Spleen (tissue), 11 donors: ENCODE measurements at regions not wholly inside any gene's neighbourhood (a gene's known extent, or its start where the extent isn't known, plus 50 kb on each side); places are given as distances from the start of the nearest gene placed in this dataset.

ENCODE experiments used
- DNase-seq: peaks from one replicate; pipeline ENCODE4 v3.0.0-alpha.2; 2020
- H3K27ac ChIP-seq, 8 donors: fragments of 200-600 bp; sonication (generic) in 7 of 8; 1 replicate in 4 of 8; 2 replicates in 4 of 8; pipeline versions ENCODE4 v1.5.0 to v1.8.0; 2016 to 2021; ENCODE audit warnings: inconsistent platforms in 4 of 8, mild to moderate bottlenecking in 4 of 8, moderate library complexity in 1 of 8
- H3K27me3 ChIP-seq, 7 donors: fragments of 200-600 bp; sonication (generic) in 6 of 7; replicated peaks in 1 of 7; 1 replicate in 4 of 7; 2 replicates in 3 of 7; pipeline versions ENCODE4 v1.5.0 to v1.8.0; 2016 to 2021; ENCODE audit warnings: inconsistent platforms in 3 of 7, mild to moderate bottlenecking in 1 of 7
- H3K36me3 ChIP-seq, 6 donors: fragments of 200-600 bp; sonication (generic) in 5 of 6; 1 replicate in 4 of 6; 2 replicates in 2 of 6; pipeline versions ENCODE4 v1.5.0 to v1.8.0; 2016 to 2021; ENCODE audit warnings: inconsistent platforms in 2 of 6
- H3K4me1 ChIP-seq, 6 donors: fragments of 200-600 bp; sonication (generic) in 5 of 6; 1 replicate in 3 of 6; 2 replicates in 3 of 6; pipeline versions ENCODE4 v1.5.0 to v1.8.0; 2016 to 2021; ENCODE audit warnings: inconsistent platforms in 3 of 6
- H3K4me3 ChIP-seq, 8 donors: fragments of 200-600 bp; sonication (generic) in 7 of 8; 1 replicate in 4 of 8; 2 replicates in 4 of 8; pipeline versions ENCODE4 v1.5.0 to v1.8.0; 2016 to 2021; ENCODE audit warnings: inconsistent platforms in 4 of 8, mild to moderate bottlenecking in 4 of 8, moderate library complexity in 2 of 8
- H3K9me3 ChIP-seq, 8 donors: fragments of 200-600 bp; sonication (generic) in 7 of 8; 1 replicate in 4 of 8; 2 replicates in 4 of 8; pipeline versions ENCODE4 v1.5.0 to v1.8.0; 2016 to 2021; ENCODE audit warnings: inconsistent platforms in 4 of 8
- POLR2A ChIP-seq, 3 donors: fragments of 450-650 bp; IDR thresholded peaks; one replicate each; pipeline ENCODE4 v1.5.1; 2017; ENCODE audit warnings: antibody characterized with exemption in 3 of 3, mild to moderate bottlenecking in 1 of 3
- POLR2AphosphoS5 ChIP-seq, 3 donors: sonication (generic); formaldehyde crosslinking; IDR thresholded peaks; one replicate each; pipeline ENCODE4 v1.5.1; 2017; ENCODE audit warnings: antibody characterized with exemption in 3 of 3
- WGBS, 5 donors: extraction: QIAGEN DNeasy Blood & Tissue Kit in 3 of 5; methylation state at CpG; one replicate each; pipeline versions ENCODE4 v1.1.5 to v1.1.7; 2013 to 2018; 5-methylcytosine and 5-hydroxymethylcytosine counted together
- intact Hi-C: fragments of 100-400 bp; cut with DNase I; formaldehyde crosslinking; loops from one replicate; pipeline ENCODE4 v1.15.0; 2023; ENCODE audit warnings: low total_unique reads
- TF ChIP-seq, protein P1 (sequence below), 11 experiments: fragments of 200-600 bp in 7 of 11; fragments of 450-650 bp in 4 of 11; sonication (generic) in 4 of 11; IDR thresholded peaks in 8 of 11; conservative IDR thresholded peaks in 3 of 11; 1 replicate in 7 of 11; 2 replicates in 4 of 11; pipeline versions ENCODE4 v1.4.0 to v1.8.0; 2016 to 2021; ENCODE audit warnings: antibody characterized with exemption in 11 of 11, inconsistent platforms in 4 of 11, mild to moderate bottlenecking in 1 of 11
- donor health status: healthy with polysubstance abuse.
- donor health status: DM: no; HTN: no; CAD: no; lungs with moderate emphysema.
- donor health status: DM: no; HTN: no; CAD: no.
- donor health status: Bipolar disorder and iron deficiency.
- donor health status: healthy.
- donor health status: DM: no; HTN: no; CAD: no.
- donor health status: DM: yes; HTN: yes; CAD: no.

DNA sequence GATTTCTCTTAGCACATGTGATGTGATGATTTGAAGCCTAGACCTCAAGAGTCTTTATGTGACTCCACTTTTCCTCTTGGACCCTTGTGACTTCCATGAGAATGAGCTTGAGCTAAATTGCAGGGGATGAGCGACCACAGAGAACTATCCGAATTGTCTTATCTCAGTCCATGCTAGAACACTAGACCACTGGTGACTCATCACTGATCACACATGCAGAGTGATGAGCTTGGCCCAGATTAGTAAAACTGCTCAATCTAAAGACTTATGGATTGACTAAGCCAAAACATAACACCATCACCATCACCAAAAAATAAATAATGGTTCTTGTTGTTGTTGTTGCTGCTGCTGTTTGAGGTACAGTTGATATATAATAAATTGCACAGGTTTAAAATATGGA is 114.1 kb upstream of the CFAP20DC start:
- Histone ChIP-seq H3K9me3 (no peaks in the 10 kb centered on the region), H3K36me3 (no peaks in the 10 kb centered on the region), H3K27ac (no peak overlapping the region), H3K4me3 (no peak overlapping the region), H3K27me3 (no peaks in the 10 kb centered on the region), H3K4me1 (no peaks in the 10 kb centered on the region)
- no peak for DNase-seq
- WGBS, 5 donors, result 76 to 100% (median 87%) methylated on average over 2 of the region's 2 CpGs
- TF ChIP-seq POLR2AphosphoS5 (IDR thresholded peaks at IDR 0.05) (no peak), POLR2A (IDR thresholded peaks at IDR 0.05) (no peak)
- TF ChIP-seq, protein P1, sequence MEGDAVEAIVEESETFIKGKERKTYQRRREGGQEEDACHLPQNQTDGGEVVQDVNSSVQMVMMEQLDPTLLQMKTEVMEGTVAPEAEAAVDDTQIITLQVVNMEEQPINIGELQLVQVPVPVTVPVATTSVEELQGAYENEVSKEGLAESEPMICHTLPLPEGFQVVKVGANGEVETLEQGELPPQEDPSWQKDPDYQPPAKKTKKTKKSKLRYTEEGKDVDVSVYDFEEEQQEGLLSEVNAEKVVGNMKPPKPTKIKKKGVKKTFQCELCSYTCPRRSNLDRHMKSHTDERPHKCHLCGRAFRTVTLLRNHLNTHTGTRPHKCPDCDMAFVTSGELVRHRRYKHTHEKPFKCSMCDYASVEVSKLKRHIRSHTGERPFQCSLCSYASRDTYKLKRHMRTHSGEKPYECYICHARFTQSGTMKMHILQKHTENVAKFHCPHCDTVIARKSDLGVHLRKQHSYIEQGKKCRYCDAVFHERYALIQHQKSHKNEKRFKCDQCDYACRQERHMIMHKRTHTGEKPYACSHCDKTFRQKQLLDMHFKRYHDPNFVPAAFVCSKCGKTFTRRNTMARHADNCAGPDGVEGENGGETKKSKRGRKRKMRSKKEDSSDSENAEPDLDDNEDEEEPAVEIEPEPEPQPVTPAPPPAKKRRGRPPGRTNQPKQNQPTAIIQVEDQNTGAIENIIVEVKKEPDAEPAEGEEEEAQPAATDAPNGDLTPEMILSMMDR (IDR thresholded peaks at IDR 0.05 in 8 of 11, conservative IDR thresholded peaks at IDR 0.05 in 3 of 11), result no peak
- intact Hi-C loops, result no loop called here

DNA sequence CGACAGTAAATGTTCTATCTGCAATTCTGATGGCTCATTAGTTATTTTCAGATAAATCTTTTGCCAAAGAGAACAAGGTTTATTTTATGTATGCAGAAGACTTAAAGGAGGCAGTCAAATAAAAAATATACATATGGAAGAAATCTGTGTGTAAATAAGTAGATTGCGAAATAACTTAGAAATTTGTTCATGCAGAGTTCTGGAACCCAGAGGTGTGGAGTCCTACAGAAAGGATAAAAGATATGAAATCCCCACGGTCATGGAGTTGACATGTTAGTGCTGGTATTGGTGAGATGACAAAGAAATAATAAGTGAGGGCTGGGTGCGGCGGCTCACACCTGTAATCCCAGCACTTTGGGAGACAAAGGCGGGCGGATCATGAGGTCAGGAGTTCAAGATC is 111.2 kb upstream of the CFAP20DC start:
- no peak for TF ChIP-seq POLR2A (IDR thresholded peaks at IDR 0.05)
- TF ChIP-seq POLR2AphosphoS5 (IDR thresholded peaks at IDR 0.05), result no peak
- TF ChIP-seq, protein P1 (IDR thresholded peaks at IDR 0.05 in 8 of 11, conservative IDR thresholded peaks at IDR 0.05 in 3 of 11), result no peak
- intact Hi-C loops, result no loop called here
- no peak for DNase-seq
- Histone ChIP-seq H3K27ac (no peak overlapping the region), H3K36me3 (no peaks in the 10 kb centered on the region), H3K27me3 (no peaks in the 10 kb centered on the region), H3K9me3 (no peaks in the 10 kb centered on the region), H3K4me3 (no peak overlapping the region), H3K4me1 (no peaks in the 10 kb centered on the region)
- WGBS, 5 donors, result 89 to 96% (median 95%) methylated on average over 7 of the region's 7 CpGs

DNA sequence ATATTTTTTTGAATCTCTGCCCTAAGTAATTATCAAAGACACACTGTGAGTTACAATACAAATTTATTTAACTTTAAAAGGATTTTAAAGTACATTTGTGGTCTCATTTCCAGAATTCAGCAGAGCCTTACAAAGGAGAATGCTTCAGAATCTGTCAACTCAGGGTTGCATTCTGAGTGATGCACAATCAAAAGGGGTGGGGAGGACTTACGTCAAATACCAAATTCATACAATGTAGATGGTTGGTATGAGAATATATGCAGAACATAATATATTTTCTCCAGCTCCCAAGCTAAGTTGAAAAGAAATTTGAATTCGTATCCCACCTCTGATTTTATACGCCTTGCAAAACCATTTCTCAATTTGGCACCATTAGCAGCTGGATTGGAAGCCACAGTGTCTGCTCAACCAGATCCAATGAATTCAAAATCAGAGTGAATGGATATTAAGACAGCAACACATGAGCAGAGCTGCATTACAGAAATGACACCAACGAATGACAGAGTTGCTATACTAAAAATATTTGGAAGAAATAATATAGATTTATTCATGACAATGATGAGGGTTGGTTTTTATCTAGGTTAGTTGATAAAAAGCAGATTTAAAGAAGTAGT is 110.4 kb upstream of the CFAP20DC start:
- no peak for DNase-seq
- 88 to 96% (median 91%) methylated on average over 4 of the region's 4 CpGs for WGBS, 5 donors
- no peak overlapping the region for H3K4me3 ChIP-seq

GRCh38 chr3:59153648-59154047 is 103.8 kb upstream of the CFAP20DC start:
- no peaks in the 10 kb centered on the region for H3K4me1 ChIP-seq
- no peak overlapping the region for H3K4me3 ChIP-seq
- TF ChIP-seq POLR2AphosphoS5 (IDR thresholded peaks at IDR 0.05) (no peak), POLR2A (IDR thresholded peaks at IDR 0.05) (no peak)
- TF ChIP-seq, protein P1 (IDR thresholded peaks at IDR 0.05 in 8 of 11, conservative IDR thresholded peaks at IDR 0.05 in 3 of 11), result no peak
- intact Hi-C loops, result no loop called here
- DNase-seq, result no peak
- 46 to 82% (median 76%) methylated on average over 1 of the region's 1 CpG for WGBS, 5 donors
- peaks cover 0 to 17% (median 9%) of the 10 kb centered on the region in 8 donors for H3K9me3 ChIP-seq
- H3K27me3 ChIP-seq, result no peaks in the 10 kb centered on the region
- no peak overlapping the region for H3K27ac ChIP-seq
- H3K36me3 ChIP-seq, result no peaks in the 10 kb centered on the region

More for the DNA sequence above, 110.4 kb upstream of the CFAP20DC start:
- TF ChIP-seq, protein P1 (IDR thresholded peaks at IDR 0.05 in 8 of 11, conservative IDR thresholded peaks at IDR 0.05 in 3 of 11), result no peak
- TF ChIP-seq POLR2AphosphoS5 (IDR thresholded peaks at IDR 0.05), result no peak
- no peak for TF ChIP-seq POLR2A (IDR thresholded peaks at IDR 0.05)
- H3K27ac ChIP-seq, result no peak overlapping the region
- intact Hi-C loops, result no loop called here
- no peaks in the 10 kb centered on the region for H3K9me3 ChIP-seq
- no peaks in the 10 kb centered on the region for H3K36me3 ChIP-seq
- no peaks in the 10 kb centered on the region for H3K4me1 ChIP-seq
- H3K27me3 ChIP-seq, result no peaks in the 10 kb centered on the region
